ENCODE measurements at regions not wholly inside any gene's neighbourhood (a gene's known extent, or its start where the extent isn't known, plus 50 kb on each side); places are given as distances from the start of the nearest gene placed in this dataset.

- TF ChIP-seq YBX1 (IDR thresholded peaks at IDR 0.05) (no peak), FOS (IDR thresholded peaks at IDR 0.05; ENCODE audit: borderline replicate concordance, extremely low read depth, insufficient read length) (no peak), SKIL (IDR thresholded peaks at IDR 0.05; ENCODE audit: low read depth, poor library complexity, severe bottlenecking) (no peak), REST (IDR thresholded peaks at IDR 0.05; ENCODE audit: low read depth, low read length) (no peak), BRCA1 (IDR thresholded peaks at IDR 0.05; ENCODE audit: low read depth, low read length) (no peak), RAD51 (IDR thresholded peaks at IDR 0.05) (no peak), MLLT1 (IDR thresholded peaks at IDR 0.05) (no peak), JUND (IDR thresholded peaks at IDR 0.05; ENCODE audit: low read depth, low read length) (no peak), ATF2 (IDR thresholded peaks at IDR 0.05; ENCODE audit: low read length) (no peak), POLR2A (IDR thresholded peaks at IDR 0.05; ENCODE audit: low read depth, low read length) (no peak), STAT1 (conservative IDR thresholded peaks at IDR 0.05) (no peak)
Observed at GRCh38 chr2:33762636-33763035, 163.5 kb upstream of the FAM98A start (continued).

All from GM12878 (cell line).